IMR-90 (cell line): ENCODE measurements at regions not wholly inside any gene's neighbourhood (a gene's known extent, or its start where the extent isn't known, plus 50 kb on each side); places are given as distances from the start of the nearest gene placed in this dataset.

Source experiments
- ATAC-seq: fragments of 200-7000 bp; cut with Tn5 transposase; 2 replicates; pipeline ENCODE4 v1.9.1; 2020; ENCODE audit warnings: low read depth, mild to moderate bottlenecking, moderate library complexity
- BruUV-seq: library from RNA; stranded (reverse); fragments of 400-500 nt; replicated peaks from 2 replicates; lab custom pipeline; 2021; lab: Mats Ljungman, UMichigan
- CTCF ChIA-PET: fragments of 300-600 bp; formaldehyde crosslinking; extraction: SDS; loops from one replicate; lab custom pipeline; 2021; ENCODE audit warnings: antibody characterized with exemption; lab: Yijun Ruan, JAX
- POLR2A ChIA-PET: fragments of 300-600 bp; sonication (Branson Sonifier 250); formaldehyde crosslinking; loops from one replicate; lab custom pipeline; 2022; ENCODE audit warnings: antibody characterized with exemption; ENCODE audit not compliant: unreplicated experiment; lab: Charles Lee
- DNase-seq: peaks from one replicate; pipeline ENCODE4 v3.0.0; 2013
- H2AFZ ChIP-seq: replicated peaks from 2 replicates; pipeline ENCODE3; 2013; ENCODE audit warnings: low read length, mild to moderate bottlenecking; ENCODE audit not compliant: poor library complexity
- H2AK5ac ChIP-seq: 2 replicates; pipeline ENCODE4 v1.6.1; 2013; ENCODE audit warnings: low read depth, low read length, inconsistent platforms
- H2AK9ac ChIP-seq: replicated peaks from 2 replicates; pipeline ENCODE3; 2013; ENCODE audit warnings: mild to moderate bottlenecking, low read depth, low read length, moderate library complexity; ENCODE audit not compliant: poor library complexity
- H2BK120ac ChIP-seq: 2 replicates; pipeline ENCODE4 v1.6.1; 2013; ENCODE audit warnings: low read depth, low read length, inconsistent platforms
- H2BK15ac ChIP-seq: 3 replicates; pipeline ENCODE4 v1.6.1; 2013; ENCODE audit warnings: low read depth, low read length, inconsistent platforms
- H2BK20ac ChIP-seq: 2 replicates; pipeline ENCODE4 v1.6.1; 2013; ENCODE audit warnings: low read depth, mild to moderate bottlenecking, inconsistent platforms, low read length, moderate library complexity
- H2BK5ac ChIP-seq: 2 replicates; pipeline ENCODE4 v1.6.1; 2013; ENCODE audit warnings: mild to moderate bottlenecking, low read depth, low read length, inconsistent platforms; ENCODE audit not compliant: poor library complexity, severe bottlenecking
- H3K14ac ChIP-seq: replicated peaks from 2 replicates; pipeline ENCODE4 v1.6.1; 2013; ENCODE audit warnings: low read depth, low read length, inconsistent platforms
- H3K18ac ChIP-seq: 2 replicates; pipeline ENCODE4 v1.6.1; 2013; ENCODE audit warnings: low read depth, low read length, control low read depth
- H3K23ac ChIP-seq: 2 replicates; pipeline ENCODE4 v1.6.1; 2013; ENCODE audit warnings: low read depth, low read length, inconsistent platforms
- H3K27ac ChIP-seq: 2 replicates; pipeline ENCODE4 v1.5.1; 2013; ENCODE audit warnings: mild to moderate bottlenecking, control low read depth, low read length; ENCODE audit not compliant: insufficient read depth
- H3K27me3 ChIP-seq: 2 replicates; pipeline ENCODE4 v1.6.1; 2013; ENCODE audit warnings: low read length; ENCODE audit not compliant: control insufficient read depth, insufficient read depth
- H3K36me3 ChIP-seq: 2 replicates; pipeline ENCODE4 v1.6.1; 2013; ENCODE audit warnings: low read length, mixed read lengths; ENCODE audit not compliant: control insufficient read depth, insufficient read depth
- H3K4ac ChIP-seq: 2 replicates; pipeline ENCODE4 v1.6.1; 2013; ENCODE audit warnings: low read depth, low read length, inconsistent platforms
- H3K4me1 ChIP-seq: 2 replicates; pipeline ENCODE4 v1.6.1; 2013; ENCODE audit warnings: low read length, mixed read lengths; ENCODE audit not compliant: control insufficient read depth, insufficient read depth
- H3K4me2 ChIP-seq: 2 replicates; pipeline ENCODE4 v1.6.1; 2013; ENCODE audit warnings: low read depth, mild to moderate bottlenecking, control low read depth, low read length, moderate library complexity
- H3K4me3 ChIP-seq: 2 replicates; pipeline ENCODE4 v1.5.1; 2013; ENCODE audit warnings: low read depth, mild to moderate bottlenecking, control low read depth, low read length, moderate library complexity; ENCODE audit not compliant: insufficient read depth
- H3K56ac ChIP-seq: 2 replicates; pipeline ENCODE4 v1.6.1; 2013; ENCODE audit warnings: low read length, inconsistent platforms; ENCODE audit not compliant: insufficient read depth; ENCODE audit errors: extremely low read depth
- H3K79me1 ChIP-seq, 2 experiments: 2 replicates each; pipeline ENCODE4 v1.6.1; 2013; ENCODE audit warnings: low read length in 2 of 2, inconsistent platforms in 1 of 2, low read depth in 1 of 2
- H3K9ac ChIP-seq: 2 replicates; pipeline ENCODE4 v1.6.1; 2013; ENCODE audit warnings: low read depth, low read length, control low read depth
- H3K9me1 ChIP-seq: 2 replicates; pipeline ENCODE4 v1.6.1; 2013; ENCODE audit warnings: low read length, inconsistent platforms; ENCODE audit not compliant: insufficient read depth
- H3K9me3 ChIP-seq: 2 replicates; pipeline ENCODE4 v1.6.1; 2013; ENCODE audit warnings: low read length; ENCODE audit not compliant: control insufficient read depth, insufficient read depth
- H4K20me1 ChIP-seq: 2 replicates; pipeline ENCODE4 v1.6.1; 2013; ENCODE audit warnings: low read length, inconsistent platforms; ENCODE audit not compliant: insufficient read depth
- H4K5ac ChIP-seq: 2 replicates; pipeline ENCODE4 v1.6.1; 2013; ENCODE audit warnings: mild to moderate bottlenecking, low read depth, low read length, control low read depth
- H4K8ac ChIP-seq, 2 experiments: 2 replicates each; pipeline ENCODE4 v1.6.1; 2013; ENCODE audit warnings: low read depth in 2 of 2, low read length in 2 of 2, control low read depth in 1 of 2, inconsistent platforms in 1 of 2
- H4K91ac ChIP-seq: 2 replicates; pipeline ENCODE4 v1.6.1; 2013; ENCODE audit warnings: low read depth, low read length, inconsistent platforms; ENCODE audit not compliant: insufficient read depth
- CHD1 ChIP-seq: IDR thresholded peaks from 2 replicates; pipeline ENCODE4 v1.6.1; 2012; ENCODE audit warnings: low read depth, low read length, improper control_type of control experiment
- CTCF ChIP-seq: conservative IDR thresholded peaks from 2 replicates; pipeline ENCODE4 v1.5.1; 2012; ENCODE audit warnings: mild to moderate bottlenecking, low read depth, low read length, improper control_type of control experiment
- ELK1 ChIP-seq: fragments of 150-350 bp; IDR thresholded peaks from 2 replicates; pipeline ENCODE4 v1.6.1; 2016; ENCODE audit warnings: low read depth, mild to moderate bottlenecking, low read length, moderate library complexity, borderline replicate concordance
- NFE2L2 ChIP-seq: fragments of 150-350 bp; IDR thresholded peaks from 2 replicates; pipeline ENCODE4 v1.6.1; 2016; ENCODE audit warnings: low read depth, mild to moderate bottlenecking, low read length
- POLR2A ChIP-seq: IDR thresholded peaks from 2 replicates; pipeline ENCODE4 v1.6.1; 2012; ENCODE audit warnings: mild to moderate bottlenecking, low read depth, low read length
- RCOR1 ChIP-seq: IDR thresholded peaks from 2 replicates; pipeline ENCODE4 v1.6.1; 2012; ENCODE audit warnings: mild to moderate bottlenecking, low read length, improper control_type of control experiment; ENCODE audit not compliant: insufficient replicate concordance
- SMC3 ChIP-seq: fragments of 150-350 bp; IDR thresholded peaks from 2 replicates; pipeline ENCODE4 v1.6.1; 2016; ENCODE audit warnings: low read depth, mild to moderate bottlenecking, antibody characterized with exemption, low read length, moderate library complexity
- WGBS, 2 experiments: methylation state at CpG; one replicate each; pipeline versions ENCODE4 v1.1.5 to v1.1.7; 2013; ENCODE audit warnings: missing lambda C conversion rate in 2 of 2; ENCODE audit not compliant: insufficient read length in 1 of 2; ENCODE audit errors: extremely low coverage in 2 of 2; 5-methylcytosine and 5-hydroxymethylcytosine counted together
- dilution Hi-C: fragments of 300-500 bp; cut with HindIII; formaldehyde crosslinking; loops from one replicate; pipeline ENCODE4 v1.14.3; 2018; ENCODE audit warnings: low sequenced_read_pairs; ENCODE audit not compliant: unreplicated experiment
- in situ Hi-C: fragments of 300-500 bp; cut with MboI; formaldehyde crosslinking; loops from 3 replicates; pipeline ENCODE4 v1.14.3; 2019; ENCODE audit warnings: low sequenced_read_pairs, inconsistent platforms, mixed read lengths
- intact Hi-C: fragments of 100-400 bp; cut with micrococcal nuclease; formaldehyde crosslinking; loops from 2 replicates; pipeline ENCODE4 v1.10.0; 2022

- H2AK5ac ChIP-seq, result no peak overlapping the region
- no peak overlapping the region for H2AFZ ChIP-seq
- no peak overlapping the region for H3K4me3 ChIP-seq
- H3K4me2 ChIP-seq, result no peak overlapping the region
- no peak overlapping the region for H2BK5ac ChIP-seq
- CTCF ChIA-PET, result interaction anchor here (0.6 kb wide), 1 partner anchor 10 kb away, joined by 3 read pairs; no protein-coding TSS in a partner anchor
- H2AK9ac ChIP-seq, result no peak overlapping the region
- dilution Hi-C loops (no loop called here), intact Hi-C loops (no loop called here), in situ Hi-C loops (no loop called here)
- no peaks in the 10 kb centered on the region for H3K79me1 ChIP-seq
- DNase-seq, result no peak
- no peaks in the 10 kb centered on the region for H4K20me1 ChIP-seq
- no peak overlapping the region for H4K5ac ChIP-seq
- no peaks in the 10 kb centered on the region for H3K9me1 ChIP-seq
- H3K36me3 ChIP-seq, result no peaks in the 10 kb centered on the region
- H4K91ac ChIP-seq, result no peak overlapping the region
- no peak overlapping the region for H3K4ac ChIP-seq
- WGBS, 2 experiments, result no CpG with 5 or more reads among the region's 2 CpGs
- no peaks in the 10 kb centered on the region for H3K9me3 ChIP-seq
- no peak overlapping the region for H2BK15ac ChIP-seq
- no peak for TF ChIP-seq CTCF
- no peak for TF ChIP-seq ELK1
- TF ChIP-seq NFE2L2, result no peak
- TF ChIP-seq POLR2A, result no peak
- no peak for TF ChIP-seq CHD1
- TF ChIP-seq SMC3, result no peak
- TF ChIP-seq RCOR1, result no peak
- no TSS peak for BruUV-seq
- no peak overlapping the region for H3K14ac ChIP-seq
- no peak overlapping the region for H3K27ac ChIP-seq
- no peak overlapping the region for H3K18ac ChIP-seq
- H3K23ac ChIP-seq, result no peak overlapping the region
- no peak overlapping the region for H3K9ac ChIP-seq
- no peak overlapping the region for H4K8ac ChIP-seq
- no peak overlapping the region for H2BK20ac ChIP-seq
- POLR2A ChIA-PET, result no interaction called here
- H2BK120ac ChIP-seq, result no peak overlapping the region
- no peak overlapping the region for H3K56ac ChIP-seq
- ATAC-seq, result no peak
- H3K27me3 ChIP-seq, result no peaks in the 10 kb centered on the region
- H3K4me1 ChIP-seq, result no peaks in the 10 kb centered on the region
Measured at GRCh38 chr17:34725008-34725407, 145.6 kb downstream of the TMEM132E start.
